ENCODE measurements at regions not wholly inside any gene's neighbourhood (a gene's known extent, or its start where the extent isn't known, plus 50 kb on each side); places are given as distances from the start of the nearest gene placed in this dataset.

DNA sequence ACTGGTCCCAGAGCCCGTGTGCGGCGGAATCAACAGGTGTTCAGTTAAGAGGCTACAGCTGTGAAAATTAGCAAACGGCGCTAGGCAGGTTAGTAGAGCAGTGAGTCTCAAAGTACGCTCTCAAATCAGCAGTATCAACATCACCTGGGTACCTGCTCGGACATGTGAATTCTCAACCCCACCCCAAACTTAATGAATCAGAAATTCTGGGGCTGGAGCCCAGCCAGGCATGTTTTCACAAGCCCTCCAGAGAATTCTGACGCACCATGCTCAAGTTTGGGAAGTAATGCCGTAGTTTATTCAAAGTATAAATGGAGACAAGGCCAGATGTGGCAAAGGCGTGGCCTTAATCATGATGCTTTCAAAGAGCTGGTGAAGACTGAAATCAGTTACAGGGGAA lies 58.2 kb upstream of the PTCHD1 start:
- Histone ChIP-seq H3K9ac (ENCODE audit: low read length) (no peak overlapping the region), H3K79me2 (ENCODE audit: control insufficient read depth, insufficient read depth, low read length) (no peaks in the 10 kb centered on the region), H3K4me2 (replicated peaks; ENCODE audit: low read depth, low read length, poor library complexity, severe bottlenecking) (no peak overlapping the region), H3K27me3 (replicated peaks in 1 of 4; ENCODE audit: control extremely low read depth in 1 of 4, control insufficient read depth in 3 of 4, insufficient read depth in 4 of 4, low read length in 3 of 4) (no peaks in the 10 kb centered on the region), H3K9me3 (ENCODE audit: control extremely low read depth in 1 of 3, control insufficient read depth in 2 of 3, insufficient read depth in 1 of 3, low read length in 2 of 3) (no peaks in the 10 kb centered on the region), H3K4me1 (ENCODE audit: control insufficient read depth in 2 of 2, insufficient read depth in 2 of 2, low read length in 2 of 2) (no peaks in the 10 kb centered on the region), H3K27ac (ENCODE audit: low read length in 2 of 2) (no peak overlapping the region), H3K4me3 (ENCODE audit: control extremely low read depth in 1 of 5, extremely low read depth in 1 of 5, insufficient read depth in 1 of 5, low read depth in 2 of 5, low read length in 4 of 5) (no peak overlapping the region), H2AFZ (ENCODE audit: insufficient read depth, low read depth, low read length, poor library complexity, severe bottlenecking) (no peak overlapping the region), H4K20me1 (ENCODE audit: control insufficient read depth, insufficient read depth, low read length, poor library complexity, severe bottlenecking) (no peaks in the 10 kb centered on the region), H3K36me3 (replicated peaks in 1 of 2; ENCODE audit: control extremely low read depth in 1 of 2, control insufficient read depth in 1 of 2, extremely low read depth in 1 of 2, insufficient read depth in 2 of 2, low read length in 1 of 2) (no peaks in the 10 kb centered on the region)
- no peak overlapping the region for H3K27ac Mint-ChIP-seq
- ATAC-seq (ENCODE audit: low read depth) (no peak), DNase-seq (no peak)
- CTCF ChIA-PET: no interaction called here
- POLR2A ChIA-PET: no interaction called here
- H3K4me3 Mint-ChIP-seq: no peak overlapping the region
- TF ChIP-seq CTCF (IDR thresholded peaks at IDR 0.05) (no peak), EZH2 (IDR thresholded peaks at IDR 0.05; ENCODE audit: borderline replicate concordance, insufficient read depth, low read depth, low read length, poor library complexity, severe bottlenecking) (no peak)
- intact Hi-C loops (cut with micrococcal nuclease): no loop called here
- WGBS (ENCODE audit: insufficient coverage): 87% methylated on average over 3 of the region's 10 CpGs
- no peaks in the 10 kb centered on the region for H3K27me3 Mint-ChIP-seq
- H3K9me3 Mint-ChIP-seq (ENCODE audit: insufficient read depth): no peaks in the 10 kb centered on the region
- H3K4me1 Mint-ChIP-seq: no peaks in the 10 kb centered on the region

Data from B cell (primary cell).